Lower leg skin (tissue), 4 donors: ENCODE measurements at regions not wholly inside any gene's neighbourhood (a gene's known extent, or its start where the extent isn't known, plus 50 kb on each side); places are given as distances from the start of the nearest gene placed in this dataset.
"Not testable (repeated sequence)": the region's sequence is repeated elsewhere in the genome, so short reads cannot be mapped to it uniquely, and the experiment has no call there.

ENCODE experiments used
- DNase-seq, 2 donors: peaks; one replicate each; pipeline ENCODE4 v3.0.0-alpha.2; 2019; ENCODE audit warnings: low spot score in 2 of 2
- H3K4me3 ChIP-seq: fragments of 200-600 bp; sonication (generic); 2 replicates; pipeline ENCODE4 v1.5.1; 2017; ENCODE audit warnings: mild to moderate bottlenecking, low read depth; ENCODE audit not compliant: poor library complexity, severe bottlenecking
- POLR2A ChIP-seq, 2 donors: fragments of 450-650 bp; IDR thresholded peaks; one replicate each; pipeline ENCODE4 v1.6.1; 2016 to 2017; ENCODE audit warnings: antibody characterized with exemption in 2 of 2, mild to moderate bottlenecking in 1 of 2, moderate library complexity in 1 of 2
- WGBS, 2 donors: methylation state at CpG; one replicate each; pipeline ENCODE4 v1.1.5; 2018; 5-methylcytosine and 5-hydroxymethylcytosine counted together
- intact Hi-C: fragments of 100-400 bp; cut with DNase I; formaldehyde crosslinking; loops from one replicate; pipeline ENCODE4 v1.15.0; 2023; ENCODE audit warnings: low total_unique reads
- TF ChIP-seq, protein P1 (sequence below), 3 donors: fragments of 450-650 bp; IDR thresholded peaks; one replicate each; pipeline ENCODE4 v1.5.1; 2016; ENCODE audit warnings: antibody characterized with exemption in 3 of 3, mild to moderate bottlenecking in 3 of 3, moderate library complexity in 2 of 3

DNA sequence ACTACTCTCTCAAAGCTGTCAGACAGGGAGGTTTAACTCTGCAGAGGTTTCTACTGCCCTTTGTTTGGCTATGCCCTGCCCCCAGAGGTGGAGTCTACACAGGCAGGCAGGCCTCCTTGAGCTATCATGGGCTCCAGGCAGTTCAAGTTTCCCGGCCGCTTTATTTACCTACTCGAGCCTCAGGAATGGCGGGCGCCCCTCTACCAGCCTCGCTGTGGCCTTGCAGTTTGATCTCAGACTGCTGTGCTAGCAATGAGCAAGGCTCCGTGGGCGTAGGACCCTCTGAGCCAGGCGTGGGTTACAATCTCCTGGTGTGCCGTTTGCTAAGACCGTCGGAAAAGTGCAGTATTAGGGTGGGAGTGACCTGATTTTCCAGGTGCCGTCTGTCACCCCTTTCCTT is 124.3 kb downstream of the PTCHD1 start:
- H3K4me3 ChIP-seq, intact Hi-C loops, DNase-seq: not testable (repeated sequence)
- 88 to 96% methylated on average over 8 to 13 of the region's 13 CpGs for WGBS, 2 donors

- TF ChIP-seq, protein P1, sequence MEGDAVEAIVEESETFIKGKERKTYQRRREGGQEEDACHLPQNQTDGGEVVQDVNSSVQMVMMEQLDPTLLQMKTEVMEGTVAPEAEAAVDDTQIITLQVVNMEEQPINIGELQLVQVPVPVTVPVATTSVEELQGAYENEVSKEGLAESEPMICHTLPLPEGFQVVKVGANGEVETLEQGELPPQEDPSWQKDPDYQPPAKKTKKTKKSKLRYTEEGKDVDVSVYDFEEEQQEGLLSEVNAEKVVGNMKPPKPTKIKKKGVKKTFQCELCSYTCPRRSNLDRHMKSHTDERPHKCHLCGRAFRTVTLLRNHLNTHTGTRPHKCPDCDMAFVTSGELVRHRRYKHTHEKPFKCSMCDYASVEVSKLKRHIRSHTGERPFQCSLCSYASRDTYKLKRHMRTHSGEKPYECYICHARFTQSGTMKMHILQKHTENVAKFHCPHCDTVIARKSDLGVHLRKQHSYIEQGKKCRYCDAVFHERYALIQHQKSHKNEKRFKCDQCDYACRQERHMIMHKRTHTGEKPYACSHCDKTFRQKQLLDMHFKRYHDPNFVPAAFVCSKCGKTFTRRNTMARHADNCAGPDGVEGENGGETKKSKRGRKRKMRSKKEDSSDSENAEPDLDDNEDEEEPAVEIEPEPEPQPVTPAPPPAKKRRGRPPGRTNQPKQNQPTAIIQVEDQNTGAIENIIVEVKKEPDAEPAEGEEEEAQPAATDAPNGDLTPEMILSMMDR (IDR thresholded peaks at IDR 0.05), result no peak
- no peak for TF ChIP-seq POLR2A (IDR thresholded peaks at IDR 0.05)
- DNase-seq, result no peak
- no peak overlapping the region for H3K4me3 ChIP-seq
- 74 to 82% methylated on average over 3 of the region's 3 CpGs for WGBS, 2 donors
- intact Hi-C loops, result no loop called here
Observed at GRCh38 chrX:23465105-23465791, 130.6 kb downstream of the PTCHD1 start.

DNA sequence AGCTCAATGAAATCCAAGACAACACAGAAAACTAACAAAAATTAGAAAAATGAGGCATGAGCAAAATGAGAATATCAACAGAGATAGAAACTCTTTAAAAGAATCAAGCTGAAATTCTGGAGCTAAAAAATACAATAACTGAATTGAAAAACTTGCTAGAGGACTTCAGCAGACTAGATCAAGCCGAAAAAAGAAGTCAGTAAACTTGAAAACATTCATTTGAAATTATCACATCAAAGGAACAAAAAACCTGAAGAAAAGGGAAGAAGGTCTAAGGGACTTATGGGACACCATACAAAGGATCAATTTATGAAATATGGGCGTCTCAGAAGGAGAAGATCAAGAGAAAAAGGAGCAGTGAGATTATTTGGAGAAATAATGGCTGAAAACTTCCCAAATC is 131.3 kb downstream of the PTCHD1 start:
- intact Hi-C loops, result no loop called here
- H3K4me3 ChIP-seq, result no peak overlapping the region
- TF ChIP-seq POLR2A (IDR thresholded peaks at IDR 0.05), result no peak
- TF ChIP-seq, protein P1 (IDR thresholded peaks at IDR 0.05), result no peak
- 49 to 52% methylated on average over 2 of the region's 2 CpGs for WGBS, 2 donors
- no peak for DNase-seq

DNA sequence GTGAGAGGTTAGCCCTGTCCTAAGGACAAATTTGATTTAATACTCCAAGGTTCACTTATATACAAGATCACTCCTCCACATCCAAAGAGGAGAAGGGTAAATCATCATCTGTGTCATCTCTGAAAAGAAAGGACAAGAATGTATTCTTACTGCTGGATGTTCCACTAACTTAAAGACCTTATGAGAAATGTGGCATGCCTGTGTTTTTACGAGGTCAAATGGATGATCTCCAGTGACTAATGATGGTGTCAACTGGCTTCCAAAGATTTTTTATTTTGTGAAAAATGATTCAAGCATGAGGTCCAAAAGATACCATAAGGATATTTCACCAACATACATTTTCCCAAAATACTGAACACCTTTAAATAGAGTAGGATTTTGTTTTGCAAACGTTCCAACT is 143.4 kb downstream of the PTCHD1 start:
- no peak for DNase-seq
- no peak overlapping the region for H3K4me3 ChIP-seq
- no peak for TF ChIP-seq POLR2A (IDR thresholded peaks at IDR 0.05)
- TF ChIP-seq, protein P1 (IDR thresholded peaks at IDR 0.05), result no peak
- WGBS, 2 donors, result 78 to 87% methylated on average over 2 of the region's 2 CpGs
- intact Hi-C loops, result no loop called here

DNA sequence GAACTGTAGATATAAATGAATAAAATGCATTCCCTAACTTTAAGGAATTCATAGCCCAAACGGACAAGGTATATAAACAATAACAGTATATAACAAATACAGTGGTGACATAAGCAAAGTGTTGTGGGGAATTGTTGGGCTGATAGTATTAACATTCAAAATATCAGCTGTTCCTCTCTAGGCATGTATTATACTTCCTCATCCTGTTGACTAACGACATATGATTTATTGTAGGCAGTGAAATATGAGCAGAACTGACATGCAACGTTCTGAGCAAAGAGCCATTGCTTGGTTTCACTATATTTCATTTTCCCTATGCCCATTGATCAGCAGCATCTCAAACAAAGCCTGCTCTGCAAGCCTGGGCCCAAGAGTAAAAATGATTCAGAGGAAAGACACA is 143.9 kb downstream of the PTCHD1 start:
- no peak for DNase-seq
- intact Hi-C loops, result no loop called here
- 50 to 53% methylated on average over 3 of the region's 3 CpGs for WGBS, 2 donors
- H3K4me3 ChIP-seq, result no peak overlapping the region
- TF ChIP-seq, protein P1 (IDR thresholded peaks at IDR 0.05), result no peak
- no peak for TF ChIP-seq POLR2A (IDR thresholded peaks at IDR 0.05)

GRCh38 chrX:23482561-23482960 is 147.9 kb downstream of the PTCHD1 start:
- intact Hi-C loops, result no loop called here
- no peak overlapping the region for H3K4me3 ChIP-seq
- no peak for TF ChIP-seq POLR2A (IDR thresholded peaks at IDR 0.05)
- TF ChIP-seq, protein P1 (IDR thresholded peaks at IDR 0.05), result no peak
- 48 to 56% methylated on average over 3 of the region's 3 CpGs for WGBS, 2 donors
- no peak for DNase-seq
